Mesendoderm (in vitro differentiated cells): ENCODE measurements at regions not wholly inside any gene's neighbourhood (a gene's known extent, or its start where the extent isn't known, plus 50 kb on each side); places are given as distances from the start of the nearest gene placed in this dataset.
"Not testable (repeated sequence)": the region's sequence is repeated elsewhere in the genome, so short reads cannot be mapped to it uniquely, and the experiment has no call there.

ENCODE experiments used
- DNase-seq: peaks from one replicate; pipeline ENCODE4 v3.0.0; 2013
- H2AK5ac ChIP-seq: 2 replicates; pipeline ENCODE4 v1.6.1; 2013; ENCODE audit warnings: low read length, inconsistent platforms
- H2BK120ac ChIP-seq: 2 replicates; pipeline ENCODE4 v1.6.1; 2013; ENCODE audit warnings: low read depth, mild to moderate bottlenecking, low read length, moderate library complexity, mixed read lengths
- H2BK15ac ChIP-seq: replicated peaks from 2 replicates; pipeline ENCODE4 v1.6.1; 2013; ENCODE audit warnings: low read depth, mild to moderate bottlenecking, moderate library complexity
- H2BK5ac ChIP-seq: 2 replicates; pipeline ENCODE4 v1.6.1; 2013; ENCODE audit warnings: low read length, inconsistent platforms
- H3K18ac ChIP-seq: 2 replicates; pipeline ENCODE4 v1.6.1; 2013; ENCODE audit warnings: mild to moderate bottlenecking, low read length, mixed read lengths
- H3K23ac ChIP-seq: one replicate; pipeline ENCODE4 v1.6.1; 2013; ENCODE audit warnings: low read length
- H3K27ac ChIP-seq: 2 replicates; pipeline ENCODE4 v1.5.1; 2013; ENCODE audit warnings: low read depth, mild to moderate bottlenecking, inconsistent platforms, low read length, moderate library complexity
- H3K27me3 ChIP-seq: 2 replicates; pipeline ENCODE4 v1.6.1; 2013; ENCODE audit warnings: low read length, control low read depth, mild to moderate bottlenecking, inconsistent platforms; ENCODE audit not compliant: insufficient read depth, poor library complexity
- H3K36me3 ChIP-seq: 2 replicates; pipeline ENCODE4 v1.6.1; 2013; ENCODE audit warnings: low read length, inconsistent platforms; ENCODE audit not compliant: control insufficient read depth, insufficient read depth
- H3K4ac ChIP-seq: one replicate; pipeline ENCODE4 v1.6.1; 2013; ENCODE audit warnings: low read depth, mild to moderate bottlenecking, low read length, moderate library complexity
- H3K4me1 ChIP-seq: 2 replicates; pipeline ENCODE4 v1.6.1; 2013; ENCODE audit warnings: low read depth, low read length, inconsistent platforms; ENCODE audit not compliant: control insufficient read depth
- H3K4me2 ChIP-seq: 2 replicates; pipeline ENCODE4 v1.6.1; 2013; ENCODE audit warnings: low read length
- H3K4me3 ChIP-seq: 2 replicates; pipeline ENCODE4 v1.5.1; 2013; ENCODE audit warnings: mild to moderate bottlenecking, low read length
- H3K56ac ChIP-seq: one replicate; pipeline ENCODE4 v1.6.1; 2013; ENCODE audit warnings: low read length
- H3K79me1 ChIP-seq: 2 replicates; pipeline ENCODE4 v1.6.1; 2013; ENCODE audit warnings: low read length, inconsistent platforms
- H3K79me2 ChIP-seq: 2 replicates; pipeline ENCODE4 v1.6.1; 2013; ENCODE audit warnings: mild to moderate bottlenecking, low read length; ENCODE audit not compliant: control insufficient read depth, insufficient read depth
- H3K9ac ChIP-seq: 2 replicates; pipeline ENCODE4 v1.6.1; 2013; ENCODE audit warnings: low read length, inconsistent platforms
- H4K5ac ChIP-seq: one replicate; pipeline ENCODE4 v1.6.1; 2013; ENCODE audit warnings: low read length
- H4K8ac ChIP-seq: one replicate; pipeline ENCODE4 v1.6.1; 2013; ENCODE audit warnings: low read depth, mild to moderate bottlenecking, control low read depth, low read length, moderate library complexity
- WGBS: extraction: QIAGEN DNeasy Blood & Tissue Kit; methylation state at CpG from one replicate; pipeline ENCODE4 v1.1.7; 2013; ENCODE audit warnings: low lambda C conversion rate, missing lambda C conversion rate; ENCODE audit not compliant: insufficient coverage; ENCODE audit errors: extremely low coverage; 5-methylcytosine and 5-hydroxymethylcytosine counted together

DNA sequence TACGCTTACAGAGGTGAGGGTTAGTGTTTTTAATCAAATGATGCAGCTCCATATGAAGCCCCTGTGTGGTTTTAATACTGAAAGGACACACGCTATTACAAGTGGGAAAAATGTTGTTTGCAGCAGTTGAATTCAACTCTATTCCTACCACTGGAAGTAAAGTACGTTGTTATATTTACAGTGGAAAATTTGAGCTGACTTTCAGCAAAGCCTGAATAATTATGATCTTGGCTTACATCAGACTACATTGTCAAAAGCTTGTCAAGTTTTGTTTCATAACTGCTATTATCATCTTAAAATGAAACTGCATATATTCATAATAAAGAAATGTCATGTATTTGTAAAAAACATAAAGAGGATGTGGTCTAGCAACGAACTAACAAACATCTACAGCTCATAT lies 818.5 kb downstream of the SEMA5A start:
- Histone ChIP-seq H3K18ac (no peak overlapping the region), H3K79me1 (no peaks in the 10 kb centered on the region), H3K9ac (no peak overlapping the region), H3K4me2 (no peak overlapping the region), H3K4me1 (no peaks in the 10 kb centered on the region), H3K27me3 (no peaks in the 10 kb centered on the region), H3K27ac (no peak overlapping the region), H4K8ac (no peak overlapping the region), H3K56ac (no peak overlapping the region), H4K5ac (no peak overlapping the region), H3K4me3 (no peak overlapping the region), H2AK5ac (no peak overlapping the region), H2BK120ac (no peak overlapping the region), H2BK15ac (no peak overlapping the region), H3K4ac (no peak overlapping the region), H3K23ac (no peak overlapping the region), H3K36me3 (no peaks in the 10 kb centered on the region), H3K79me2 (no peaks in the 10 kb centered on the region), H2BK5ac (no peak overlapping the region)
- no CpG with 5 or more reads among the region's 4 CpGs for WGBS
- no peak for DNase-seq

DNA sequence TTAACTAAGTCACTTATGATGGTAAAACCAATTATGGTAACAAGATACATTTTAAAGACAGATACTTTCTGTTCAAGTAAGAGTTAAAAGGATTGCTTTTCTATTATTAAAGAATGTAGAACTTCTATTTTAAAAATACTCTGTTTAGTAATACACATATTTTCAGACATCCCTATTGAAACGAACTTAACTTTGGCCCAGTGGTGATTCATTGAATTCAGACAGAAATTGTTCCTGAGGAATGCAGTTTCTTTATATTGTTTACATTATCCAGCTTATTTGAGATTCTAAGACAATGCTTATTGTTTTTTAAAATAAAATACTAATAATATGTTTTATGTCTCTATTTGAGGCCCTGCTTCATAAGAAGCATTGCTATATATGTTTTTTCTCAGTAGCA lies 816.4 kb downstream of the SEMA5A start:
- DNase-seq = no peak
- H3K4ac ChIP-seq = no peak overlapping the region
- H4K8ac ChIP-seq = no peak overlapping the region
- no peaks in the 10 kb centered on the region for H3K4me1 ChIP-seq
- H4K5ac ChIP-seq = no peak overlapping the region
- no peak overlapping the region for H3K23ac ChIP-seq
- H3K27me3 ChIP-seq = no peaks in the 10 kb centered on the region
- no peak overlapping the region for H3K4me2 ChIP-seq
- WGBS = no CpG with 5 or more reads among the region's 1 CpG
- H3K18ac ChIP-seq = no peak overlapping the region
- no peak overlapping the region for H2BK15ac ChIP-seq
- H3K9ac ChIP-seq = no peak overlapping the region
- no peaks in the 10 kb centered on the region for H3K79me1 ChIP-seq
- H3K4me3 ChIP-seq = no peak overlapping the region
- no peaks in the 10 kb centered on the region for H3K79me2 ChIP-seq
- no peak overlapping the region for H3K27ac ChIP-seq
- no peak overlapping the region for H2BK120ac ChIP-seq
- H2AK5ac ChIP-seq = no peak overlapping the region
- no peaks in the 10 kb centered on the region for H3K36me3 ChIP-seq
- H3K56ac ChIP-seq = no peak overlapping the region
- no peak overlapping the region for H2BK5ac ChIP-seq

- H2BK120ac ChIP-seq = no peak overlapping the region
- H3K79me2 ChIP-seq = no peaks in the 10 kb centered on the region
- H4K8ac ChIP-seq = no peak overlapping the region
- H2BK15ac ChIP-seq = no peak overlapping the region
- H3K23ac ChIP-seq = no peak overlapping the region
- WGBS = no CpG with 5 or more reads among the region's 2 CpGs
- no peak overlapping the region for H2BK5ac ChIP-seq
- no peaks in the 10 kb centered on the region for H3K36me3 ChIP-seq
- H3K18ac ChIP-seq = no peak overlapping the region
- no peak for DNase-seq
- H2AK5ac ChIP-seq = no peak overlapping the region
- no peak overlapping the region for H4K5ac ChIP-seq
- H3K4me2 ChIP-seq = no peak overlapping the region
- no peak overlapping the region for H3K4me3 ChIP-seq
- no peaks in the 10 kb centered on the region for H3K79me1 ChIP-seq
- H3K9ac ChIP-seq = no peak overlapping the region
- no peak overlapping the region for H3K4ac ChIP-seq
- no peaks in the 10 kb centered on the region for H3K27me3 ChIP-seq
- H3K56ac ChIP-seq = no peak overlapping the region
- H3K4me1 ChIP-seq = no peaks in the 10 kb centered on the region
- H3K27ac ChIP-seq = no peak overlapping the region
Measured at GRCh38 chr5:8730194-8730593, 815.7 kb downstream of the SEMA5A start.

DNA sequence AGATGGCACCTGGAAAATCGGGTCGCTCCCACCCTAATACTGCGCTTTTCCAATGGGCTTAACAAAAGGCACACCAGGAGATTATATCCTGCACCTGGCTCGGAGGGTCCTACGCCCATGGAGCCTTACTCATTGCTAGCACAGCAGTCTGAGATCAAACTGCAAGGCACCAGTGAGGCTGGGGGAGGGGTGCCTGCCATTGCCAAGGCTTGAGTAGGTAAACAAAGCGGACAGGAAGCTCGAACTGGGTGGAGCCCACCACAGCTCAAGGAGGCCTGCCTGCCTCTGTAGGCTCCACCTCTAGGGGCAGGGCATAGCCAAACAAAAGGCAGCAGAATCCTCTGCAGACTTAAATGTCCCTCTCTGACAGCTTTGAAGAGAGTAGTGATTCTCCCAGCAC lies 814.8 kb downstream of the SEMA5A start:
- WGBS = no CpG with 5 or more reads among the region's 7 CpGs
- not testable (repeated sequence) for DNase-seq, H3K27ac ChIP-seq, H4K8ac ChIP-seq, H3K23ac ChIP-seq, H3K4me2 ChIP-seq, H2AK5ac ChIP-seq, H3K36me3 ChIP-seq, H3K4ac ChIP-seq, H3K79me1 ChIP-seq, H2BK5ac ChIP-seq, H3K4me1 ChIP-seq, H2BK120ac ChIP-seq, H3K27me3 ChIP-seq, H2BK15ac ChIP-seq, H3K56ac ChIP-seq, H3K9ac ChIP-seq, H3K18ac ChIP-seq, H4K5ac ChIP-seq, H3K4me3 ChIP-seq, H3K79me2 ChIP-seq

GRCh38 chr5:8740595-8740994 lies 805.3 kb downstream of the SEMA5A start:
- H2AK5ac ChIP-seq = no peak overlapping the region
- H2BK120ac ChIP-seq = no peak overlapping the region
- no peak for DNase-seq
- H3K9ac ChIP-seq = no peak overlapping the region
- H3K36me3 ChIP-seq = no peaks in the 10 kb centered on the region
- no peaks in the 10 kb centered on the region for H3K79me1 ChIP-seq
- WGBS = no CpG with 5 or more reads among the region's 7 CpGs
- H3K4me2 ChIP-seq = no peak overlapping the region
- H2BK15ac ChIP-seq = no peak overlapping the region
- no peak overlapping the region for H4K8ac ChIP-seq
- H3K79me2 ChIP-seq = no peaks in the 10 kb centered on the region
- no peak overlapping the region for H3K27ac ChIP-seq
- no peak overlapping the region for H3K56ac ChIP-seq
- H3K23ac ChIP-seq = no peak overlapping the region
- no peaks in the 10 kb centered on the region for H3K27me3 ChIP-seq
- no peak overlapping the region for H4K5ac ChIP-seq
- H3K4me3 ChIP-seq = no peak overlapping the region
- H3K18ac ChIP-seq = no peak overlapping the region
- no peaks in the 10 kb centered on the region for H3K4me1 ChIP-seq
- no peak overlapping the region for H2BK5ac ChIP-seq
- H3K4ac ChIP-seq = no peak overlapping the region

- H3K9ac ChIP-seq = no peak overlapping the region
- no peaks in the 10 kb centered on the region for H3K27me3 ChIP-seq
- H3K4me1 ChIP-seq = no peaks in the 10 kb centered on the region
- H2BK15ac ChIP-seq = no peak overlapping the region
- no peaks in the 10 kb centered on the region for H3K79me2 ChIP-seq
- no peaks in the 10 kb centered on the region for H3K79me1 ChIP-seq
- H3K56ac ChIP-seq = no peak overlapping the region
- no peak overlapping the region for H3K4me2 ChIP-seq
- no peak overlapping the region for H4K5ac ChIP-seq
- H3K36me3 ChIP-seq = no peaks in the 10 kb centered on the region
- no peak overlapping the region for H2BK5ac ChIP-seq
- H3K4me3 ChIP-seq = no peak overlapping the region
- no peak overlapping the region for H2AK5ac ChIP-seq
- no peak for DNase-seq
- no peak overlapping the region for H4K8ac ChIP-seq
- H3K18ac ChIP-seq = no peak overlapping the region
- no peak overlapping the region for H2BK120ac ChIP-seq
- no peak overlapping the region for H3K23ac ChIP-seq
- H3K27ac ChIP-seq = no peak overlapping the region
- H3K4ac ChIP-seq = no peak overlapping the region
- WGBS = no CpG with 5 or more reads among the region's 2 CpGs
Measured at GRCh38 chr5:8749556-8749955, 796.3 kb downstream of the SEMA5A start.
